ENCODE measurements at regions not wholly inside any gene's neighbourhood (a gene's known extent, or its start where the extent isn't known, plus 50 kb on each side); places are given as distances from the start of the nearest gene placed in this dataset.

- H3K27me3 ChIP-seq (ENCODE audit: low read depth), result no peaks in the 10 kb centered on the region
- TF ChIP-seq, protein P1, sequence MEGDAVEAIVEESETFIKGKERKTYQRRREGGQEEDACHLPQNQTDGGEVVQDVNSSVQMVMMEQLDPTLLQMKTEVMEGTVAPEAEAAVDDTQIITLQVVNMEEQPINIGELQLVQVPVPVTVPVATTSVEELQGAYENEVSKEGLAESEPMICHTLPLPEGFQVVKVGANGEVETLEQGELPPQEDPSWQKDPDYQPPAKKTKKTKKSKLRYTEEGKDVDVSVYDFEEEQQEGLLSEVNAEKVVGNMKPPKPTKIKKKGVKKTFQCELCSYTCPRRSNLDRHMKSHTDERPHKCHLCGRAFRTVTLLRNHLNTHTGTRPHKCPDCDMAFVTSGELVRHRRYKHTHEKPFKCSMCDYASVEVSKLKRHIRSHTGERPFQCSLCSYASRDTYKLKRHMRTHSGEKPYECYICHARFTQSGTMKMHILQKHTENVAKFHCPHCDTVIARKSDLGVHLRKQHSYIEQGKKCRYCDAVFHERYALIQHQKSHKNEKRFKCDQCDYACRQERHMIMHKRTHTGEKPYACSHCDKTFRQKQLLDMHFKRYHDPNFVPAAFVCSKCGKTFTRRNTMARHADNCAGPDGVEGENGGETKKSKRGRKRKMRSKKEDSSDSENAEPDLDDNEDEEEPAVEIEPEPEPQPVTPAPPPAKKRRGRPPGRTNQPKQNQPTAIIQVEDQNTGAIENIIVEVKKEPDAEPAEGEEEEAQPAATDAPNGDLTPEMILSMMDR (IDR thresholded peaks at IDR 0.05; ENCODE audit: borderline replicate concordance), result no peak
- intact Hi-C loops (cut with micrococcal nuclease), result no loop called here
- DNase-seq, result no peak
- no peaks in the 10 kb centered on the region for H3K9me3 ChIP-seq (replicated peaks)
- H3K36me3 ChIP-seq, result no peaks in the 10 kb centered on the region
- H3K27ac ChIP-seq (replicated peaks), result no peak overlapping the region
- no peaks in the 10 kb centered on the region for H3K4me1 ChIP-seq
- H3K4me3 ChIP-seq, result no peak overlapping the region
These were observed 54.8 kb upstream of the PLEKHA5 start for GRCh38 chr12:19074700-19075099.

DNA sequence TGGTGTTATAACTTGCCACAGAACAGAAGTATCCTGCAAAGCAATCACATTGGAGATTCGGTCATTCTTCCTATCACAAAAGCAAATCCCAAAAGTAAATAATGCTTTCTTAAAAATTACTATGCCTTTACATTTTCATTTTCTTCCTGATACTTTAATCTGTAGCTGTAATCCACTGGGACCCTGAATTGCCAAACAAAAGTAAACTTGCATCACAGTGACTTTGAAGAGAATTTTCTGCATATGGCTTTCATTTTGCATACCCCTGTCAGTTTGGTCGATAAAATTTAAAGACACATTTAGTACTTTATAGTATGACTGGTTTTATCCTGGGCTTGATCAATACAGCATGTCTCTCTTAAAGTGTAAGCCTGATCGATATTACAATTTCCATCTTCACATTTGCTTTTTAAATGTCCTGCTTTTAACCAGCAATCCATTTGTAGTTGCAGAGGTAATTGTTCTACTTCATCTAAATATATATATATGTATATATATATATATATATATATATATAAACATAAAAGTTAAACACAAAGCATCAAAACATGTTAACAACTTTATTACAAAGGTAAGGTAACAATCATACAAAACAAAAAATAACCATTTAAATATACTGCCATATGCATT, 53.7 kb upstream of the PLEKHA5 start:
- TF ChIP-seq, protein P1 (IDR thresholded peaks at IDR 0.05; ENCODE audit: borderline replicate concordance), result no peak
- Histone ChIP-seq H3K4me1 (no peaks in the 10 kb centered on the region), H3K36me3 (no peaks in the 10 kb centered on the region), H3K27ac (replicated peaks) (no peak overlapping the region), H3K4me3 (no peak overlapping the region), H3K9me3 (replicated peaks) (no peaks in the 10 kb centered on the region), H3K27me3 (ENCODE audit: low read depth) (no peaks in the 10 kb centered on the region)
- intact Hi-C loops (cut with micrococcal nuclease), result no loop called here
- DNase-seq, result no peak

All from left ventricle myocardium inferior (tissue), 1 donor.